PFSK-1 (cell line): ENCODE measurements at regions not wholly inside any gene's neighbourhood (a gene's known extent, or its start where the extent isn't known, plus 50 kb on each side); places are given as distances from the start of the nearest gene placed in this dataset.

Source experiments
- FOXP2 ChIP-seq: optimal IDR thresholded peaks from 2 replicates; pipeline ENCODE3; 2011; ENCODE audit warnings: borderline replicate concordance, control low read depth, inconsistent platforms; ENCODE audit not compliant: insufficient read depth; ENCODE audit errors: extremely low read length, extremely low read depth
- POLR2AphosphoS5 ChIP-seq: IDR thresholded peaks from 2 replicates; pipeline ENCODE4 v1.6.1; 2012; ENCODE audit warnings: low read depth, mild to moderate bottlenecking, control low read depth, low read length, moderate library complexity
- REST ChIP-seq, 2 experiments: IDR thresholded peaks; 2 replicates each; pipeline versions ENCODE4 v1.6.1 to v1.8.0; 2011 to 2012; ENCODE audit warnings: low read depth in 2 of 2, low read length in 2 of 2, control low read depth in 1 of 2, inconsistent platforms in 1 of 2, mild to moderate bottlenecking in 1 of 2, moderate library complexity in 1 of 2; ENCODE audit not compliant: insufficient read depth in 1 of 2
- SIN3A ChIP-seq: IDR thresholded peaks from 2 replicates; pipeline ENCODE4 v1.6.1; 2012; ENCODE audit warnings: mild to moderate bottlenecking, low read length, moderate library complexity, borderline replicate concordance; ENCODE audit not compliant: insufficient read depth
- TAF1 ChIP-seq: IDR thresholded peaks from 2 replicates; pipeline ENCODE4 v1.6.1; 2012; ENCODE audit warnings: low read length, control low read depth, borderline replicate concordance; ENCODE audit not compliant: insufficient read depth

- TF ChIP-seq TAF1, result no peak
- no peak for TF ChIP-seq REST (IDR thresholded peaks at IDR 0.05; ENCODE audit: insufficient read depth in 1 of 2, low read depth in 2 of 2, low read length in 2 of 2)
- no peak for TF ChIP-seq POLR2AphosphoS5
- no peak for TF ChIP-seq SIN3A
- TF ChIP-seq FOXP2, result no peak
Observed at GRCh38 chr7:52100-52499, 140.3 kb upstream of the FAM20C start.
